GM18505 (cell line): ENCODE measurements at regions not wholly inside any gene's neighbourhood (a gene's known extent, or its start where the extent isn't known, plus 50 kb on each side); places are given as distances from the start of the nearest gene placed in this dataset.
"Not testable (repeated sequence)": the region's sequence is repeated elsewhere in the genome, so short reads cannot be mapped to it uniquely, and the experiment has no call there.

Experiments used
- ATAC-seq: cut with Tn5 transposase; IDR thresholded peaks from one replicate; pipeline ENCODE4 v1.9.1; 2021; ENCODE audit not compliant: unreplicated experiment
- POLR2A ChIP-seq: IDR thresholded peaks from 4 replicates; pipeline ENCODE4 v1.6.1; 2011; ENCODE audit warnings: borderline replicate concordance; ENCODE audit not compliant: insufficient read depth, insufficient read length; ENCODE audit errors: extremely low read depth

DNA sequence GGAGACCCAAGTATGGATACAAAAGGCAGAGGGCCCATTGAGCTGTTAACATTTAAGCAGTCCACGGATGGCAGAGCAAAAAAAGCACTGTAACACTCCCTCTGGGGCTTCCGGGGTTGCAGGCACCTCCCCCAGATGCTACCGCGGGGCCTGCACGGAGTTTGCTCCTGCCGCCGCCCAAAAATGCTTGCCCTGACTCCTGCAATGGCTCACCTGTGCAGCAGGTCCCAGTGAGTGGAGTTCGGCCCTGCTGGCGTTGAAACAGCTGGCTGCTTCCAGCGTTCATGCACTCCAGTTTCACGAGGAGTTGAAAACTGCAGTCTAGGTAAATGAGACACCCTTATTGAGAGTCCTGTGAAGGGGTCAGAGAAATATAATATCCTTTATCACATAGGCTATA is 832.8 kb downstream of the NCAM2 start:
- ATAC-seq: no peak
- no peak for TF ChIP-seq POLR2A

DNA sequence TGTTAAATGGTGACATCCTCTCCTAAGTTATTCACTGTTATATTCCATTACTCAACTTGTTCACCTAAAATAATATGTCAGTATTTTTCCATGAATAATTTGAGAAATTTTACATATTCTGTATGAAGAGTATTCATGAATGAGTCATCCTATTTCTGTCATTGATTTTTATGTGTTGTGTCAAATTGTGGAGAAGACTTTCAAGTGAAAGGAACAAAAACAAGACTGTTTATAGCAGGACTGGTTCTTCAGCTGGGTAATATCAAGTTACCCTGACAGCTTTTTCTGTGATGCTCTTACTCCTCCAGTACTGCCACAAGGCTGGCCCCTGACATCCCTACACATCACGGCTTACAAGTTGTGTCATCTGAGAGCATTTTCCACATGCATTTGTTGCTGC is 847.7 kb downstream of the NCAM2 start:
- no peak for ATAC-seq

DNA sequence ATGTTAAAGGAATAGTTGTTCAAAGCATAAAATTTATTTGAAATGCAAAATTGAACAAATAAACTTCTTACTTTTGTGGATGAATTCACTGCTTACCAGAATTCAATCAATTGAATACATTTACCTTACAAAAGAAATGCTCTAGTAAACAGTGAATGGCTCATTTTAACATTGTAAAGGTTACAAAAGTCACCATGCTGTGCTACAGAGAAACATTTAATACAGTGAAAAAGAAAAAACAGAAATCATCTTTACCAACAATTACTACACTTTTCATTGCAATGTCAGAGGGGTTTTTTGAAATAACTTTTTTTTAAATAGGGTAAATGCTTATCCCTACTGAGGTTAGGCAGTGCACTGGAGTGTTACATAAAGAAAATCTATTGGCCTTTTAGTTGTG is 853.0 kb downstream of the NCAM2 start:
- no peak for TF ChIP-seq POLR2A
- ATAC-seq: no peak

More for the DNA sequence above, 847.7 kb downstream of the NCAM2 start:
- TF ChIP-seq POLR2A: no peak

DNA sequence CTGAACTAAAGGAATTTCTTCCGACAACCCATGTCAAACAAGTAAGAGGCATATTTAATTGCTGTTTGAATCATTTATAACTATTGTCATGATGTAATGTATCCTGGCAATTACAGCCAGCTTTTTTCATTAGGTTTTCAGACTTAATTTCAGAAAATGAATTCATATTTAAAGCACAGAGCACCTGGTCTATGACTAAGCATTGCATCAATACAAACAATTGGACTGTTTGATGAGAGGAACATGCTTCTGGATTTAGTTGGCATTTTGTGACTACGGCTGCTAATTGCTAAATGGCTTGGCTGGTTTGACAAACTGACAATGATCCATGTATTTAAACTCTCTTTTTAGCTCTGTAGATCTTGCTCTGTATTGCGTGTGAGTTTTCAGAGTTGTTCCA is 853.4 kb downstream of the NCAM2 start:
- TF ChIP-seq POLR2A: no peak
- ATAC-seq: no peak

DNA sequence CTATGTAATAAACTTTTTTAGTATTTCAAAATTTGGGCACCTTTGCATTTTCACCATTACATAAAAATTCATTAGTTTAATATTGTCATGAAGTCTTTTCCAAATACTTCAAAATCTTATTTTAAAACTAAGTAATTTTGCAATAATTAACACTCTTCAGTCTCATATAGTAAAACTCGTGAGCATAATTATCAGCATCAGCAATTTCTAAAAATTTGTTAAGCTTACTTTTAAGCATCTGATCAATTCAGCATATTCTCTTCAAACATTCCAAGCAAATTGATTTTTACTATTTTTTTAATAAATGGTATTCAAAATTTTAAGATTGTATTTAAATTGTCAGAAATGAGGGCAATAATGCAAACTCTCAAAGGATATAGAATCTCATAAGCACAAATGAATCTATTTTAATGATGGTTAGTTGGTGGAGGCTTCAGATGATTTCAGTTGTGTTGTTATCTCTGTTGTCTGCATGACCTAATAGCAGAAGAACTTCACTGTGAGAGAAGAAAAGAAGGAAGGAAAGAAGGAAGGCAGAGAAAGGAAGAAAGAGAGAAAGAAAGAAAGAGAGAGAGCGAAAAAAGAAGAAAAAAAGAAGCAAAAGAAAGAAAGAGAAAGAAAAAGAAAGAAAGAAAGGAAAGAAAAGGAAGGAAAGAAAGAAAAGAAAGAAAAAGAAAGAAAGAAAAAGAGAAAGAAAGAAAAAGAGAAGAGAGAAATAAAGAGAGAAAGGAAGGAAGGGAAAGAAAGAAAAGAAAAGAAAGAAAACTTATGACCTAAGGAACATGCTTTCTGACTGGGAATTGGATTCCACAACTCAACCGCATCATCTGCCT is 860.5 kb downstream of the NCAM2 start:
- no peak for ATAC-seq
- TF ChIP-seq POLR2A: no peak

DNA sequence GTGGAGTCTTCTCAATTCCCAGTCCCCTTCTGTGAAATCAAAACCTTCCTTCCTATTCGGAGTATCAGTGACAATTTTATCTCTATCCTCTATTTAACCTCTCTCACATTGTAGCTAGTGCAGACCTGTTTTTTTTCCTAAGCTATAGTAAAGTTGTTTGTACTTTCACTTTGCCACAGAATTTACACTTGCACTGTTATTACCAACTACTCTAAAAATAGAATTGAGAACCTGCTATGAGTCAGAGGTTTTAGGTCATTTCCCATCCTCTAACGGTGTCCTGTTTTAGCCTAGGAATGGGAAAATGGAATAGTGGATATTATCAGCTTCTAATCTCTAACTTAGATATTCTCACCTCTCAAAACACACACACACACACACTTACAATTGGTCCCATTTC is 862.7 kb downstream of the NCAM2 start:
- no peak for ATAC-seq
- no peak for TF ChIP-seq POLR2A

DNA sequence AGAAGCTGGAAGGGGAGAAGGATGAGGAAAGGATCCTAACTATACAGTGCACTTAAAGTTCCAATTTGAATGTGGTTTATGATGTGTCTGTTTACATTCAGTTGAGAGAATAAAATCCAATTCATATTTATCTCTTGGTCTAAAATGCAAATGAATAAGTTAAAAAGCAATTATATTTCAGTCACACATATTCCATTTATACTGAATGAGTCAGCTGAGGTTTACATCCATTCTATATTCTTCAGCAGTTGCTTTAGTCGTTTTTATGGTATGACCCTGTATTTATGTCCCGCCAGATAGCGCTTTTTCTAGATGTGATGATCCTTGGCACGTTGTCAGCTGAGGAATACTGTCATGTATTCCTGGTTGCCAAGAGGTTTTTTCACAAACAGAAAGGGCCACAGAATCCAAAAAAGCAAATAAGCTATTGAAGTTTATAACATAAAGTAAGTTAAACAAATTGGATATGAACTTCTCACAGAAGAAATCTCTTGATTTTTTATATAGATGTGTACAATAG is 866.2 kb downstream of the NCAM2 start:
- TF ChIP-seq POLR2A: no peak
- ATAC-seq: no peak

DNA sequence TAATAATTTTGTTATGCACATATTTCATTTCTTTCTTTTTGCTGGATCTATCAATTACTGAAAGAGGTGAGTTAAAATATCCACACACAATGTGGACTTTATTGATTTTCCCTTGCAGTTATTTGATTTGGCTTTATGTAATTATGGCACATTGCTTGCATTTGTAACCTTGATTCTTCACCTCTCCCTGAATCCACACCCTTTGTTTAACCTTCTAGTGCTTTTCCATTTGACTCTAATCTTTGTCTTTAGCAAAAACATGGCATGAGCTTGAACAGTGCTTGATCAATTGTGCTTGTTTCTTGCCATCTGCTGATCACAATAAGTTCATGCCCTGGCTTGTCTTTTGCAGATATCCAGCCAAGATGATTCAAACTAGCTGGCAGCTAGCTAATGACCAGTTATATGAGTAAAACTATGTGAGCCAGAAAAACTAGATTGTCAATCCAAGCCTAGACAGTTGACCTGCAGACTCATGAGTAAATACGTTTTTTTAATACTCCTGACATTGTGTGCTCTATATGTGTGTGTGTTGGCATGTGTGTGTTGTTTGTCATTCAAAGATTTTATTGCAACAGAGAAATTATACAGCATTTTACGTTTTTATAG is 899.2 kb downstream of the NCAM2 start:
- no peak for ATAC-seq
- no peak for TF ChIP-seq POLR2A

DNA sequence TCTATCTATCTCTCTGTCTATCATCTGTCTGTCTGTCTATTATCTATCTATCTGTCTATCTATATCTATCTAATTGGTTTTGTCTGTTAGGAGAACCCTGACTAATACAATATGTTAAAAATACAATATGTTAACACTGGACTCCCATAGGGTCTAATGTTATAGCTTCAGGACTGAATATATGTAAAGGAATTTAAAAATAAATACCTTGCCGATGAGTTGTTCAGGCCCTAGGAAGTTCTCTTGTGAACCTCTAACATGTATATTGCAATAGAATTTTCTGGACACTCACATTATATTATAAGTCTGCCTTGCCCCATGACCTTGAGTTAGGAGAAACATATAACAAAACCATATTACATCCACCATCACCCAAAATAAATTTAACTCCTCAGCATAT is 900.6 kb downstream of the NCAM2 start:
- no peak for TF ChIP-seq POLR2A
- no peak for ATAC-seq

DNA sequence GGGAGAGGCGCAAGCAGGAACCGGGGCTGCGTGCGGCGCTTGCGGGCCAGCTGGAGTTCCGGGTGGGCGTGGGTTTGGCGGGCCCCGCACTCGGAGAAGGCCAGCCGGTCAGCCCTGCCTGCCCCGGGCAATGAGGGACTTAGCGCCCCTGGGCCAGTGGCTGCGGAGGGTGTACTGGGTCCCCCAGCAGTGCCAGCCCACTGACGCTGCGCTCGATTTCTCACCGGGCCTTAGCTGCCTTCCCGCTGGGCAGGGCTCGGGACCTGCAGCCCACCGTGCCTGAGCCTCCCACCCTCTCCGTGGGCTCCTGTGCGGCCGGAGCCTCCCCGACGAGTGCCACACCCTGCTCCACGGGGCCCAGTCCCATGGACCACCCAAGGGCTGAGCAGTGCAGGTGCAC is 904.2 kb downstream of the NCAM2 start:
- not testable (repeated sequence) for ATAC-seq

DNA sequence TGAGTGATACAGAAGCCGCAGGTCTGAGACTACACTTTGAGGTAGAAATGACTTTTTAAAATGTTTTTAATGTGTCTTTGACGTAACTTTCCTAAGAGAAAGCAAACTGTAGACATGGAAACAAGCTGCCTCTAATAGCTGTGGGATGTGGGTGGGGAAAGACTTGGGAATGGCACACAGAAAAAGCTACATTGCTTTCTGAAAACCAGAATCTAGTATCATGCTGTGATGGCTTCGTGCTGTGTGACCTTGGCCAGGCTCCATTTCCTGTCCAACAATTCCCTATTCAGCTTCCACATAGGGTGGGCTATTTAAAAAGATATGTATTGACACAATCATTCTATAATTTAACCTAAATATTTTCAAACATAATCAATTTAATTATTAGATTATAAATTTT is 909.1 kb downstream of the NCAM2 start:
- ATAC-seq: no peak
- TF ChIP-seq POLR2A: no peak

DNA sequence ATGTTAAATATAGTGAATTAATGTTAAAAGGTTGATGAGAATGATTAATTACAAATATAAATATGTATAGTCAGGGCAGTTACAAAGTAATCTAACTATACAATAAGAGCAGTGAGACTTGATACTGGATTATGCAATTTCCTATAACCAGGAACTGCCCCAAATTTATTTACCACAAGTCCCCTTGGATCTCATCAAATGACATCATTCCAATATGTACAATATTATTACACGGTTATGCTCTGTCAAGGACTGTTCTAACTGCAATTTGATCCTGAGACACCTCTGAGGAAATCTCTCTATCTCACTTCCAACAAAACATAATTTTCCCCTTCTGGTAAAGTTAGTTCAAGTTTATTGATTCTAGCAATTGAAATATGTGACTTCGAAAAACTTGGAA is 917.6 kb downstream of the NCAM2 start:
- TF ChIP-seq POLR2A: no peak
- no peak for ATAC-seq

DNA sequence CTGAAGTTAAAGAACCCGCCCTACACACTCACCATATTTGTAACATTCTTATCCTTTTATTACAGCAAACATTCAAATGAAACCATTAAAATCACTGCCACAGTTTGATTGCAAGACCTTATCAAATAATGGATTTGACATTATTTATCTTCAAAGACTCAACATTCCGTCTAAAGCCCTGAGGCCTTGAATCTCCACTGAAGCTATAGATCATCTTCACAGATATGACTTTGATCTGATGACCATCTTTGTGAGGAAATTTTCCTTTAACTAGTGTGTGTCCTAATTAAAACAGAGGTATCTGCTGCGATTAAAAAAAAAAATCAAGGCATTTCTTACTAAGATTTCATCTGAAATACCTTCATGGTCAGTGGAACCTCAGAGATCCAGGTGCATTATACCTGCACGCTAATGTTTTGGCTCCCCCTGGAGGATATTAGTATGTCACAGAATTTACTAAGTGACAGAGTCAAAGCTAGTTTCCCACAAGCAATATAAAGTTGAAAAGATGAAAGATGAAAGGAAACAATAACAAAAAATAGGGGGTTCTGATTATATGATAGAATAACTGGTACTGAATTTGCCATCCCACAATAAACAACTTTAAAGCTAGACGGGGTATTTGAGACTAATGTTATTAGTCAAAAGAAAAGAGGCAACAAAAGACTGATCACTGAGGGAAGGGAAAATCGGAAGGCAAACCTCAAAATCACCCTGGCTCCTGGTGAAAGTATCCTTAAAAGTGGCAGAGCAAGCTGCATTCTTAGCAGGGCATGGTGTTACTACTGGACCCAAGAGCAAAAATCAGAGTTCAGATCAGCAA is 923.4 kb downstream of the NCAM2 start:
- no peak for ATAC-seq
- no peak for TF ChIP-seq POLR2A

DNA sequence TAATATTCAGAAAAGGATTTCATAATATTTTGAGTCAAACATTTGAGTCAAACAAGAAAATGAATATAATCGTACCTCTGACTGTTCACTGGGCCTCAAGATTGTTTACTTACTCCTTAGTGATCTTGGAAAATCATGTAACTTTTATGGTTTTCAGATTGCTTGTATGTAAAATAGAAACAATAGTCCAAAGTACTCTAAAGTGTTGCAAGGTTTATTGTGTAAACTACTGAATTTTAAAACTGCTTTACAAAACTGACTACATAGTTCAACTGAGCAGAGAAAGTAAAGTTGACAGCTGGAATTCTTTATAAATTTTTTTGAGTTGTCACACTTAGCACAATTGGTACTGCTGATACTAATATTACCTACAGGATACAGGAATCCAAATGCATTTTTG is 931.0 kb downstream of the NCAM2 start:
- no peak for TF ChIP-seq POLR2A
- ATAC-seq: no peak

DNA sequence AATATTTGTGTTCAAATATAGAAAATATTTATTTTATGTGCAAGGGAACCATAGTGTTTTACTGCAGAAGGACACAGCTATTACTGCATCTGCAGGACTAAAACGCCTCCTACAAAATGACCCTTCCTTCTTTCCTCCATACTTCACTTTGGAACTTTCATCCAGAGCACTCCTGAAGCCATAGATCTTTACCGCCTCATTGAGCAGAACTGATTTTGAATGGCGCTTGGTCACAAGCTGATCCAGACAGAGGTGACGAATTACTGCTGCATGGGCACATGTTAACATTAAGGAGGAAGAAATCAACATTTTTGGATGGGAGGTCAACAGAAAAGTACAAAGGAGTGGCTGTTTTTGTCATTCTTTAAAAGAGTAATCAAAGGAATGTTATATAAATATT is 931.6 kb downstream of the NCAM2 start:
- no peak for TF ChIP-seq POLR2A
- ATAC-seq: no peak
